Muscle of back (tissue), 3 donors: ENCODE measurements at regions not wholly inside any gene's neighbourhood (a gene's known extent, or its start where the extent isn't known, plus 50 kb on each side); places are given as distances from the start of the nearest gene placed in this dataset.
A peak's percentile ranks its signal among the peaks of the same experiment; 100 is the strongest.

Source experiments
- DNase-seq, 3 donors: peaks; one replicate each; pipeline versions ENCODE4 v3.0.0 to v3.0.0-alpha.2; 2013

DNA sequence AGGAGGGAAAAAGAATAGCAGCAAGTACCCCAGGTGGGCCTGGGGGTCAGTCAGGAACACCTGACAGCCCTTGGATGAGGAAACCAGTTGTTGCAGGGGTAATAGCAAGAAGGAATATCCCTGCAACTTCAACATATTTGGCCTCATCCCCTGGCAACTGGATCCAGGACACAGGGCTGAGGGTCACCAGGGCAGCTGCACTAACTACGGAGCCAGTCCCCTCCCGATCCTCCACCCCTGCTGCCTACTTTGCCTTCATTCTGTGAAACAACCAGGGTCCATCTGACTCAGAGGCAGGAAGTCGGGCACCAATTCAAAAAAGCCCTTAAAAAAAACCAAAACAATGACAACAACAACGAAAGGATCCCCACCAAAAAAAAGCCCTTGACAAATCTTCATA lies 52.9 kb downstream of the FRMPD3 start:
- no peak for DNase-seq

GRCh38 chrX:107504006-107504405 lies 54.6 kb downstream of the FRMPD3 start:
- DNase-seq: peak; percentile 4 to 73 (median 52)

DNA sequence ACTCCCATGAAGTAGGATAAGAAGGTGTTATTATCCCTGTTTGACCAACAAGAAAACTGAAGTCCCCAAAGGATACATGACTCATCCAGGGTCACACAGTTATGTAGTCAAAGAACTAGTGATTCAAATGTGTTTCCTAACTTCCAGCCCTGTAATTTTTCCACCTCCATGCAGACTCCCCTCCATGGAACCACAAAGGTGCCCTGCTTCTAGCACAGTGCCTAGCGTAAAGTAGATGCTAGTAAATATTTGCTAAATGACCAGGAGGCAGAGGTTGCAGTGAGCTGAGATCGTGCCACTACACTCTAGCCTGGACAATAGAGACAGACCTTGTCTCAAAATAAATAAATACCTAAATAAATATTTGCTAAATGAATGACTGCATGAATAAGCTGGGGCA lies 55.8 kb downstream of the FRMPD3 start:
- DNase-seq: no peak

DNA sequence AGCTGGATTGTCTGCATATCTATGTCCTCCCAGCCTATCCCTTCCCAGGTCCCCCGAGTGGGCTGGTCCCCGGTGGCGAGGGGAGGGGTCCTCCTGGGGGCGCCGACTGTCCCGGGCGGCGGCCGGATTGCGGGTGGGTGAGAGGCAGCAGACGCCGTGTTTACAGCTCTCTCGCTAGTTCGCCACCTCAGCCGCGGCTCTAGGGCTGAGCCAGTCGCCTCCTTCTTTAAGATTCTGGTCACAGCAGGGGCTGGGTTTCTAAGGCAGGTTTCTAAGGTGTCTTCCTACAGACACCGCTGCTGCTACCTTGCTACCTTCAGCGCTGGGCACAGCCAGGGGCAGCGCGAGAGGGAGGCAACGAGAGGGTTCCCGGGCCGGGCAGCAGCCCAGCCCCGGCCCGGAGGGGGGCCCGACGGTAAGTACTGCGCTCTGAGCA lies 57.2 kb downstream of the FRMPD3 start:
- no peak for DNase-seq

- DNase-seq: no peak
Observed at GRCh38 chrX:107507093-107507743, 57.8 kb downstream of the FRMPD3 start.

DNA sequence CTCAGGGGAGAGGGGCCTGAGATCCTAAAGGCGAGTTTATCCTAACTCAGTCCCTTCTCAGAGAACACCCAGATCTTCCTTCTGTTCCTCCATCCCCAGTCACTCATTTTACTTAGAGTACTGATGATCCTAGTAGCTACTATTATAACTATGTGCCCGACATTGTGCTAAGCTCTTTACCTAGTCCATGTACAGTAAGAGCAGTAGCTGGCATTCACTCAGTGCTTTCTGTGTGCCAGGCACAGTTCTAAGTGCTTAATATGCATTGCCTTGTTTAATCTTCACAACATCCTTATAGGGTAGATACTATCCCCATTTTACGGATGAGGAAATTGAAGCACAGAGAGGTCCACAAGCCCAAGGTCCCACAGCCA lies 58.3 kb downstream of the FRMPD3 start:
- DNase-seq: no peak

GRCh38 chrX:107508925-107509324 lies 59.5 kb downstream of the FRMPD3 start:
- no peak for DNase-seq

DNA sequence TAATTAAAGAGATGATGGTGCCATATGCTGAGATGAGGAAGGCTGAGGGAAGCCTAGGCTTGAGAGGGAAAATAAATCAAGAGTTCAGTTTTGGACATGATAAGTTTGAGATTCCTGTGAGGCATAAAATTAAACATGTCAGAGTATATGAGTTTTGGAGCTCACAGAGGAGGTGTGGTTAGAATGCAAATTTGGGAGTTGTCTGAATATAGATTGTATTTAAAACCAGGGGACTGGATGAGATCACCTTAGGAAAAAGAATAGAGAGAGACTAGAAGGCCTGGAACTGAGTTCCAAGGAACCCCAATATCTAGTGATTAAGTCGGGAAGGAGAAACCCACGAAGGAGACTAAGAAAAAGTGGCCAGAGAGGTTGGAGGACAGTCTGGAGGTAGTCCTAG lies 65.5 kb downstream of the FRMPD3 start:
- no peak for DNase-seq

DNA sequence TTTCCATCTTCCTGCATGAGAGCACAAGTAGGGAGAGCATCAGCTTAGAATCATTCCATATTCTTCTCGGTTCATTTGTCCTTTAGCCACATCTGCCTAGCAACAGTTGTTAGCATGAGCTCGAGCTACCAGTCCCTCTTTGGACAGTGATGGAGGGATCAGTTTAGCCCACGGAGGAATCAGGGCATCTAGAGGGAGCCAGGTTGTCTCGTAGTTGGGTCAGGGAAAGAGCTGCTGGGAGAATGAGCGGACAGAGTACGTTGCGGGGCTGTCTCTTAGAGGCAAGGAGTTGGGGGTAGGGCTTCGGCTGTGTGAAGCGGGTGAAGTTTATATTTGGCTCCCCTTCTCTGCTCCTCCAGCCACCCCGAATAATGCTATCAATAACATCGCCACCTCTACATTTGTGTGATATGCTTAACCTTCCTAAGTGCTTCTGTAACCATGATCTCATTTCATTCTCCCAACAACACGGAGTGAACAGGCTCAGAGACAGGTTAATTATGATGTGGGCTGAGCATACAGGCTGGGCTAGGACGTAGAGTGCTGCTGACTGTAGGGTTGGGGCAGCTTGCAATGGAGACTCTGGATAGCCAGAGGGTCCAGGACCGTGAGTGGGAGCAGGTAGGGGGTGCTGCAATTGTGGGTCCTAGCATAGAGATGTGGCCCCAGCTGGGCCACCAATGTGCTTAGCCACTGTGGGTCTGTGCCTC lies 72.6 kb downstream of the FRMPD3 start:
- DNase-seq: no peak

DNA sequence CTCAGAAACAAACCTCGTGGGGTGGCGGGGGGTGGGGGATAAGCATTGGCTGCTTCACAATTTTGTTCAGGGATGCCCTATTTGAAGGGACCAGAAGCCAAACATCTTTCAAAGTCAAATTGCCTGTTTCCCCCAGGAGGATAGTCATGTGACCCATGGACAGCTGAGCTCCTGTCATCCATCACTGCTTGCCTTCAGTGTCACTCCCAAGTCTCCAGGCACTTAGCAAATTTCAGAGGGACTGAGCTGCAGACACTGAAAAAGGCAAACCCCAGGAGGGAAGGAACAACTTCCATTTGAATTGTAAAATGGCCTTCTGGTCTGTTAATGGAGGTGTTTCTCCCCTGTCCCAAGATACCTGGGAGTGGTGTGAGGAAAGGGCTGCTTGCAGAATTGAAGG lies 73.4 kb downstream of the FRMPD3 start:
- no peak for DNase-seq

- DNase-seq: no peak
Observed at GRCh38 chrX:107526141-107526540, 76.7 kb downstream of the FRMPD3 start.

DNA sequence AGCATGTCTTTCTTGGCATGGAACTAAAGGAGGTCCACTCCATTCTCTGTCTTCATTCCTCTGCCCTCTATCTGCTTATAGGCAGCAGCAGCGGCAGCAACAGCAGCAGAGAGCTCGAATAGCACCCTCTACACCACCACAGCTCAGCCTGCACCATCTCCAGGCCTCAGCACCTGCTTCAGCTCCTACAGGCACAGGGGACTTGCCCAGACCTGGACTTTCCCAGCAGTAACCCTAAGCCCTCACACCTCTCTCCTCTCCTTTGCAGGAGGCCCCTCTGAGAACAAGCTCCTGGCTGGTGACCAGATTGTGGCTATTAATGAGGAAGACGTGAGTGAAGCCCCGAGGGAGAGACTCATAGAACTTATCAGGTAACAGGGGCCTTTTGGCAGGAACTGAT lies 80.7 kb downstream of the FRMPD3 start:
- no peak for DNase-seq

DNA sequence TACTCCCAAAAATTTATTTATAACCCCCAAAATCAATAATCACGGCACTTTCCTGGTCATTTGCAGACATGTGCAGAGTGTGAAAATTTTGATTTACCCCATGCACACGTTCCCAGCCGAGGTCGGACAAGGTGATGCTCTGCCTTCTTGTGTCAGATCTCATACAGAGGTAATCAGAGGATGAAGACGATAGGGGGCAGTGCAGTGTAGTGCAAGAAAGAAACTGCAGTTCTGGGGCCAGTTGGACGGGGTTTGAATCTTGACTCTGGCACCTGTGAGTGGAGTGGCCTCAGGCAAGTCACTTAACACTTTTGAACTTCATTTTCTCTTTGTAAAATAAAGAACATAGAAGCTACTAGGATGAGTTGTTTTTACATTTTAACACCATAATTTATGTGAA lies 88.4 kb downstream of the FRMPD3 start:
- DNase-seq: peak in 1 of 3 donors; percentile 11

DNA sequence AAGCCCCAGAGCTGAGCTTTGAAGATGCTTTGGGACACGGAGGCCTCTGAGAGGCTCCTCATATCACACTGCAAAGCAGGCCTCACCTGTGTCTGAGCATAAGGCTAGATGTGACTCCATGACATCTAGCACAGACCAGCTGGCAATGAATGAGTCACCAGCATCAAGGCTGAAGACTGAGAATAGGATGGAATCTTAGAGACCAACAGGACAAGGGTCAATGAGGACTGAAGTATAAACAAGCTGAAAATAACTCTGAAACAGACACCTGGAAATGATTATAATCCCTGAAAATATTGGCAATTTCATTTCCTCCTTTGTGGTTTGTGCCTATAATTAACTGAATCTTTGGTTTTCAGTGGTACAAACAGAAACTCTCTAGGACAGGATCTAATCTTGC lies 87.1 kb upstream of the PRPS1 start:
- peak in 1 of 3 donors; percentile 2 for DNase-seq

DNA sequence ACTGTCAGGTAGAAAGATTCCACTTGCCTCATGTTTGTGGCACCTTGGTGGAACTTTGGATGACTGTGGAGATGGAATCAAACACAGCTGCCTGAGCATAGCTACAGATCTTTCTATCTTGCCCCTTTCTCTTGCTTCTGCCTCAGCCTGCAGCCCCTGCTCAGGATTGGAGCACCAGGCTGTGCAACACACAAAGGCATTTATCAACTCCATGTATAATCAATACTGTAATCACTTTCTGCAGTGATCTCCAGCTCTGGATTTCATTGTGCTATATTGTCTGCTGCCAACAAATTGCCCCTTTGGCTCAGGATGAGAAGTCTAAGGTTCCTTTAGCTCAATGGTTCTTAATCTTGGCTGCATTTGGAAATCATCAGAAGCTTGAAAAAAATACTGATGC lies 86.3 kb upstream of the PRPS1 start:
- no peak for DNase-seq

DNA sequence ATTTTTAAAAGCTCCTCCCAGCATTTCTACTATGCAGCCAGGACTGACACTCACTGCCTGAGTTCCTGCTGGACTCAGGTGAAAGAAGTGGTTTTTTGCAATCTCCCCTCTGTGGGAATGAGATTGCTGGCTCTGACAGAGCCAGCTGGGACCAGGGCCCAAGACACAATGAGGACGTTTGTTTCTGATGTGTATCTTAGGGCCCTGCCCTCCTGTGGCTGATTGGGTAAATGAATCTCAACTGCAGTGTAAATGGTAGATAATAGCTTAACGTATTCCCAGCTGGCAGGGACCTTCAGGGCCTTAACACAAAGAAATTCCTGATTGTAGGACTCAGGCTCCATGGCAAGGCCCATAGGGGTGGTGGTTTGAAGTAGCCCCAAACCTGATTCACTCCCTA lies 85.8 kb upstream of the PRPS1 start:
- peak in 1 of 3 donors; percentile 9 for DNase-seq

- no peak for DNase-seq
Observed at GRCh38 chrX:107547621-107548020, 80.7 kb upstream of the PRPS1 start.

DNA sequence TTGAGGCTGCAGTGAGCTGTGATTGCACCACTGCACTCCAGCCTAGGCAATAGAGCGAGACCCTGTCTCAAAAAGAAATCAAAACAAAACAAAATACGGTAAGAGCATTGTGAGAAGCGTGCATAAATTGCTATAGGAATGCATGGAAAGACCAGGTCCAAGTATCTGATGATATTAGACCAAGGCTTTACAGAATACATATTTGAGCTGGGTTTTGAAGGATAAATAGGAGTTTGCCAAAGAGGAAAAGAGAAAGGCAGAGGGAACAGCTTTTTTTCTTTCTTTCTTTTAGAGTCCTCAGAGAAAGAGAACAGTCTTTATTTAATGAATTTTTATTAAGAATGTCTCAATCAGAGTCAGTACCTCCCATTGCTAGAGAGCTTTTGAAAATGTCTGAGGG lies 79.5 kb upstream of the PRPS1 start:
- no peak for DNase-seq

DNA sequence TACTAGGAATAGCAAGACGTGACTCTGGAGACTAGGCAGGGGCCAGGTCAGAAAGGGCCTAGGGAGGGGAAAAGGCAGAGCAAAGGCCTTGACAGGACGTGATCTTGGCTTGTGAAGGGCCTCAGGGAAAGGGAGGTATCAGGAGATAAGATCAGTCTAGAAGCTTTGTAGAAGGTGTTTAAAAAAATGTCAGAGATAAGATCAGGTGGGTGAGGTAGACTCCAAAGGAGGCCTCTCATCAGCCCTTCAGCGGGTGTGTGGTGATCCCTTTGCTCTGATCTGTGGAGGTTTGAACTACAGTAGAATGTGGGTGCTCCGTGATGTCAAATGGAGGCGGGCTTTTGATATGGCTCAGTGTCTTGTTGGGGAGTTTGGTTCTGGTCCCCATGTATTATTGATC lies 78.8 kb upstream of the PRPS1 start:
- DNase-seq: no peak

DNA sequence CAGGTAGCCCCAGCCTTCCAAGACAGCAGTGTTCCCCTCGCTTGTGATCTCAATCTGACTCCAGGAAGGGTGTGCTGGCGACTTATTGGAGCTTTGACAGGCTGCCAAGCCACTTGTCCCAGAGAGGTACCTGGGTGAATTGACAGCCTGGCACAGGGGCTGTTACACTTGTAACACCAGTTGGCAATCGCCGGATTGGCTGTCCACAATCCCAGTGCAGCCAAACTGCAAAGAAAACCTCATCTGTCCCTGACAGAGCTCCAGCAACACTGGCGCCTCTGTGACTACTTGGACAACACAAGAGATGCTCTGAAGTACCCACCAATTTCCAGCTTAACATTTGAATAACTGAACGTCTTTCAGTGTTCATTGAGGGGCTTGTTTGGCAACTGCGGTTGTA lies 76.8 kb upstream of the PRPS1 start:
- no peak for DNase-seq

- DNase-seq: no peak
Observed at GRCh38 chrX:107552930-107553329, 75.4 kb upstream of the PRPS1 start.

- DNase-seq: no peak
Observed at GRCh38 chrX:107556967-107557366, 71.3 kb upstream of the PRPS1 start.

DNA sequence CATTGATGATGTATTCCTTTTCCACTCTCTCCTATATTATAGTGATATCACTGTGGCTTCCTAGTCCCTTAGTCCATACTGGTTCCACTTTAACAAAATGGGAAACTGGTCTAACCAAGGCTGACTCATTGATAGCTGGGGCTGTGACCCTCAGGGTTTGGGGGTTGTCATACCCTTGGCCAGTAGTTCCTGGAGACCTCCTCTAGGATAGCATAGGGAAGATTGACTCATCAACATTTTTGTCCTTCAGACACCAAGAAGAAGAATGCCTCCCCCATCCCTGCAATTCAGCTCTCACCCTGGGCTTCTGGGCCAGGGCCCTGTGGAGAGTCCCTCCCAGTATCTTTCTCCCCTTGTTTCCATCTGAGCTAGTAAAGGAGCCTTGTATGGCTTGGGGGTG lies 68.8 kb upstream of the PRPS1 start:
- no peak for DNase-seq

DNA sequence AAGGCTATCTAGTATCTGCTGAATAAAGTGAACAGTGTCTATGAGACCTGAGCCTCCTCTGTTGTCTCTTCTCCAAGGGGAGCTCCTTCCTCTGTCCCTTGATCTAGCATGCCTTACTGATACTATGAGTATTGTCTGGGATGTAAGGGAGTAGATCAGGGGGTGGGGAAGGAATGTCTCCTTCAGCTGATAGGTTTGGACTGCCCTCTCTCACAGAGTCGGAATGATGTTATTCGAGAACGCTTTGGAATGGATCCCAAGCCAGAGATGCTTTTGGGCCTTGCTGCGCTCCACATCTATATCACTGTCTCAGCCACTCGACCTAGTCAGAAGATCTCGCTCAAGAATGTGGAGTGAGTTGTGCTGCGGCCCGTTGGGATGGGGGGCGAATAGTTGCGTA lies 68.3 kb upstream of the PRPS1 start:
- peak in 1 of 3 donors; percentile 8 for DNase-seq
